Hindlimb muscle (tissue), 1 donor: ENCODE measurements at regions not wholly inside any gene's neighbourhood (a gene's known extent, or its start where the extent isn't known, plus 50 kb on each side); places are given as distances from the start of the nearest gene placed in this dataset.
A peak's percentile ranks its signal among the peaks of the same experiment; 100 is the strongest.

ENCODE experiments used
- DNase-seq: peaks from one replicate; pipeline ENCODE4 v3.0.0-alpha.2; 2013

- DNase-seq, result no peak
Observed at GRCh38 chr2:43031471-43032212, 194.8 kb downstream of the ZFP36L2 start.

GRCh38 chr2:43030551-43031307 is 195.7 kb downstream of the ZFP36L2 start:
- DNase-seq, result no peak

GRCh38 chr2:43029186-43029585 is 197.2 kb downstream of the ZFP36L2 start:
- DNase-seq, result no peak

GRCh38 chr2:43028188-43028587 is 198.2 kb downstream of the ZFP36L2 start:
- no peak for DNase-seq

- no peak for DNase-seq
Observed at GRCh38 chr2:43027097-43027873, 199.1 kb downstream of the ZFP36L2 start.

GRCh38 chr2:43026426-43027096 is 199.8 kb downstream of the ZFP36L2 start:
- no peak for DNase-seq

- no peak for DNase-seq
Observed at GRCh38 chr2:43025709-43026295, 200.6 kb downstream of the ZFP36L2 start.

- DNase-seq, result peak; percentile 70
Observed at GRCh38 chr2:43024515-43025011, 201.8 kb downstream of the ZFP36L2 start.

GRCh38 chr2:43023791-43024514 is 202.5 kb downstream of the ZFP36L2 start:
- no peak for DNase-seq

GRCh38 chr2:43022896-43023295 is 203.5 kb downstream of the ZFP36L2 start:
- no peak for DNase-seq

- DNase-seq, result no peak
Observed at GRCh38 chr2:43021791-43022509, 204.5 kb downstream of the ZFP36L2 start.

GRCh38 chr2:43020990-43021669 is 205.3 kb downstream of the ZFP36L2 start:
- no peak for DNase-seq

GRCh38 chr2:43020296-43020695 is 206.1 kb downstream of the ZFP36L2 start:
- DNase-seq, result no peak

- no peak for DNase-seq
Observed at GRCh38 chr2:43019536-43020183, 206.7 kb downstream of the ZFP36L2 start.

- DNase-seq, result no peak
Observed at GRCh38 chr2:43019025-43019367, 207.4 kb downstream of the ZFP36L2 start.

GRCh38 chr2:43018179-43019024 is 208.0 kb downstream of the ZFP36L2 start:
- DNase-seq, result no peak

- no peak for DNase-seq
Observed at GRCh38 chr2:43013821-43014345, 212.5 kb downstream of the ZFP36L2 start.

GRCh38 chr2:43012966-43013365 is 213.4 kb downstream of the ZFP36L2 start:
- no peak for DNase-seq

- no peak for DNase-seq
Observed at GRCh38 chr2:43011158-43011491, 215.3 kb downstream of the ZFP36L2 start.
